Right lobe of liver (tissue), 6 donors: ENCODE measurements at regions not wholly inside any gene's neighbourhood (a gene's known extent, or its start where the extent isn't known, plus 50 kb on each side); places are given as distances from the start of the nearest gene placed in this dataset.

Source experiments
- ATAC-seq, 4 donors: fragments of 200-7000 bp; cut with Tn5 transposase; one replicate each; pipeline ENCODE4 v1.9.1; 2020; ENCODE audit warnings: mild to moderate bottlenecking in 4 of 4, moderate library complexity in 4 of 4
- DNase-seq, 3 donors: peaks; one replicate each; pipeline ENCODE4 v3.0.0-alpha.2; 2020
- H3K27ac ChIP-seq, 3 donors: fragments of 200-600 bp; one replicate each; pipeline ENCODE4 v1.8.0; 2022
- H3K27me3 ChIP-seq, 2 donors: fragments of 200-600 bp; one replicate each; pipeline ENCODE4 v1.8.0; 2022
- H3K36me3 ChIP-seq, 4 donors: fragments of 200-600 bp; sonication (generic) in 1 of 4; one replicate each; pipeline versions ENCODE4 v1.5.1 to v1.8.0; 2017 to 2022; ENCODE audit warnings: control low read depth in 1 of 4
- H3K4me1 ChIP-seq, 4 donors: fragments of 200-600 bp; sonication (generic) in 1 of 4; one replicate each; pipeline versions ENCODE4 v1.5.1 to v1.8.0; 2017 to 2022; ENCODE audit warnings: control low read depth in 1 of 4
- H3K4me3 ChIP-seq, 3 donors: fragments of 200-600 bp; one replicate each; pipeline ENCODE4 v1.8.0; 2022
- H3K9me3 ChIP-seq, 4 donors: fragments of 200-600 bp; sonication (generic) in 1 of 4; one replicate each; pipeline versions ENCODE4 v1.5.1 to v1.8.0; 2017 to 2022; ENCODE audit warnings: control low read depth in 1 of 4
- CTCF ChIP-seq, 4 donors: fragments of 200-600 bp in 3 of 4; fragments of 450-650 bp in 1 of 4; IDR thresholded peaks; one replicate each; pipeline versions ENCODE4 v1.5.1 to v1.8.0; 2016 to 2022; ENCODE audit warnings: antibody characterized with exemption in 4 of 4, mild to moderate bottlenecking in 2 of 4
- POLR2A ChIP-seq: fragments of 450-650 bp; IDR thresholded peaks from one replicate; pipeline ENCODE4 v1.6.1; 2017; ENCODE audit warnings: antibody characterized with exemption, mild to moderate bottlenecking
- WGBS: methylation state at CpG from one replicate; pipeline ENCODE4 v1.1.6; 2018; ENCODE audit warnings: low coverage, low lambda C conversion rate; ENCODE audit not compliant: insufficient coverage; ENCODE audit errors: missing lambda C conversion rate; 5-methylcytosine and 5-hydroxymethylcytosine counted together
- intact Hi-C, 2 donors: fragments of 100-400 bp; cut with DNase I; formaldehyde crosslinking; loops; one replicate each; pipeline versions ENCODE4 v1.11.2 to v1.14.1; 2022
- donor health status: DM: no; HTN: yes; CAD: no.
- donor health status: DM: no; HTN: no; CAD: no.
- donor health status: DM: no; HTN: no; CAD: no.
- donor health status: DM: no; HTN: yes; CAD: no.
- donor health status: DM: no; HTN: yes; CAD: no.

- H3K27me3 ChIP-seq = no peaks in the 10 kb centered on the region
- H3K9me3 ChIP-seq = no peaks in the 10 kb centered on the region
- H3K4me3 ChIP-seq = no peak overlapping the region
- TF ChIP-seq POLR2A (no peak), CTCF (IDR thresholded peaks at IDR 0.05) (no peak)
- no peak overlapping the region for H3K27ac ChIP-seq
- H3K36me3 ChIP-seq = no peaks in the 10 kb centered on the region
- H3K4me1 ChIP-seq = no peaks in the 10 kb centered on the region
- DNase-seq (no peak), ATAC-seq (no peak)
- intact Hi-C loops = no loop called here
- 80% methylated on average over 2 of the region's 3 CpGs for WGBS
Observed at GRCh38 chr15:95503640-95504225, 826.8 kb upstream of the NR2F2 start.

GRCh38 chr15:95511671-95512070 lies 818.8 kb upstream of the NR2F2 start:
- Histone ChIP-seq H3K27ac (no peak overlapping the region), H3K27me3 (no peaks in the 10 kb centered on the region), H3K4me3 (no peak overlapping the region), H3K4me1 (no peaks in the 10 kb centered on the region), H3K36me3 (no peaks in the 10 kb centered on the region), H3K9me3 (no peaks in the 10 kb centered on the region)
- intact Hi-C loops = no loop called here
- DNase-seq (no peak), ATAC-seq (no peak)
- TF ChIP-seq POLR2A (no peak), CTCF (IDR thresholded peaks at IDR 0.05) (no peak)

- 53% methylated on average over 2 of the region's 2 CpGs for WGBS
Observed at GRCh38 chr15:95512906-95513305, 817.6 kb upstream of the NR2F2 start.

GRCh38 chr15:95519887-95520286 lies 810.6 kb upstream of the NR2F2 start:
- TF ChIP-seq CTCF (IDR thresholded peaks at IDR 0.05) = no peak
- intact Hi-C loops = no loop called here
- ATAC-seq = no peak
- no peak for DNase-seq
- Histone ChIP-seq H3K36me3 (no peaks in the 10 kb centered on the region), H3K27ac (no peak overlapping the region), H3K4me1 (no peaks in the 10 kb centered on the region), H3K4me3 (no peak overlapping the region), H3K9me3 (no peaks in the 10 kb centered on the region), H3K27me3 (no peaks in the 10 kb centered on the region)
- WGBS = 86% methylated on average over 11 of the region's 11 CpGs

More at GRCh38 chr15:95512906-95513305, 817.6 kb upstream of the NR2F2 start:
- ATAC-seq = no peak
- Histone ChIP-seq H3K9me3 (no peaks in the 10 kb centered on the region), H3K36me3 (no peaks in the 10 kb centered on the region), H3K27me3 (no peaks in the 10 kb centered on the region), H3K4me3 (no peak overlapping the region), H3K27ac (no peak overlapping the region), H3K4me1 (no peaks in the 10 kb centered on the region)
- intact Hi-C loops = no loop called here
- no peak for DNase-seq
- TF ChIP-seq POLR2A (no peak), CTCF (IDR thresholded peaks at IDR 0.05) (no peak)

GRCh38 chr15:95520511-95520910 lies 810.0 kb upstream of the NR2F2 start:
- no peak overlapping the region for H3K27ac ChIP-seq
- H3K4me1 ChIP-seq = no peaks in the 10 kb centered on the region
- no peaks in the 10 kb centered on the region for H3K36me3 ChIP-seq
- H3K27me3 ChIP-seq = no peaks in the 10 kb centered on the region
- peak in 1 of 4 donors; percentile 16 for ATAC-seq
- H3K9me3 ChIP-seq = no peaks in the 10 kb centered on the region
- 54% methylated on average over 2 of the region's 2 CpGs for WGBS
- no peak for DNase-seq
- TF ChIP-seq CTCF (IDR thresholded peaks at IDR 0.05) (no peak), POLR2A (no peak)
- intact Hi-C loops = no loop called here
- H3K4me3 ChIP-seq = no peak overlapping the region
